Posterior vena cava (tissue), 2 donors: ENCODE measurements at regions not wholly inside any gene's neighbourhood (a gene's known extent, or its start where the extent isn't known, plus 50 kb on each side); places are given as distances from the start of the nearest gene placed in this dataset.
"Not testable (repeated sequence)": the region's sequence is repeated elsewhere in the genome, so short reads cannot be mapped to it uniquely, and the experiment has no call there.

ENCODE experiments used
- DNase-seq: peaks from one replicate; pipeline ENCODE4 v3.0.0-alpha.2; 2020; ENCODE audit warnings: low spot score
- intact Hi-C, 2 donors: fragments of 100-400 bp; cut with DNase I; formaldehyde crosslinking; loops; one replicate each; pipeline versions ENCODE4 v1.14.1 to v1.14.2; 2022 to 2023
- donor health status: DM: yes; HTN: yes; CAD: no.
- donor health status: DM: yes; HTN: yes; CAD: no.

DNA sequence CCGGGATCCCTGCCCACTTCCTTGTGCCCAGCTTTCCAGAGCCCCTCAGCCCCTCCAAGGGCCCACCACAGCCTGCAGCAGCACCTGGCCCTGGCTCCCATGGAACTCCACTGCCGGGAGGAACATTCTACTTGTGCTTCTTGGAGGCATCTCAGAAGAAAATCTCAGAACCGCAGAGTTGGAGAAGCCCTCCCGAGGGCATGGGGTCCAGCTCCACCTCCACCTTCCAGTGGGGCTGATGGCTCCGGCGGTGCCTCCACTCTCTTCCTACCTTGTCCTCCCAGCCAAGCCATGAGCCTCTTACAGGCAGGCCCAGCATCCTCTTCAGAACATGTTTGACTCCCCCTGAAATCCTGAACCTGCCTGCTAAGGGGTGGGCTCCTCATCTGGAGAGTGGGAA, 79.4 kb upstream of the ZNF469 start:
- intact Hi-C loops = no loop called here

DNA sequence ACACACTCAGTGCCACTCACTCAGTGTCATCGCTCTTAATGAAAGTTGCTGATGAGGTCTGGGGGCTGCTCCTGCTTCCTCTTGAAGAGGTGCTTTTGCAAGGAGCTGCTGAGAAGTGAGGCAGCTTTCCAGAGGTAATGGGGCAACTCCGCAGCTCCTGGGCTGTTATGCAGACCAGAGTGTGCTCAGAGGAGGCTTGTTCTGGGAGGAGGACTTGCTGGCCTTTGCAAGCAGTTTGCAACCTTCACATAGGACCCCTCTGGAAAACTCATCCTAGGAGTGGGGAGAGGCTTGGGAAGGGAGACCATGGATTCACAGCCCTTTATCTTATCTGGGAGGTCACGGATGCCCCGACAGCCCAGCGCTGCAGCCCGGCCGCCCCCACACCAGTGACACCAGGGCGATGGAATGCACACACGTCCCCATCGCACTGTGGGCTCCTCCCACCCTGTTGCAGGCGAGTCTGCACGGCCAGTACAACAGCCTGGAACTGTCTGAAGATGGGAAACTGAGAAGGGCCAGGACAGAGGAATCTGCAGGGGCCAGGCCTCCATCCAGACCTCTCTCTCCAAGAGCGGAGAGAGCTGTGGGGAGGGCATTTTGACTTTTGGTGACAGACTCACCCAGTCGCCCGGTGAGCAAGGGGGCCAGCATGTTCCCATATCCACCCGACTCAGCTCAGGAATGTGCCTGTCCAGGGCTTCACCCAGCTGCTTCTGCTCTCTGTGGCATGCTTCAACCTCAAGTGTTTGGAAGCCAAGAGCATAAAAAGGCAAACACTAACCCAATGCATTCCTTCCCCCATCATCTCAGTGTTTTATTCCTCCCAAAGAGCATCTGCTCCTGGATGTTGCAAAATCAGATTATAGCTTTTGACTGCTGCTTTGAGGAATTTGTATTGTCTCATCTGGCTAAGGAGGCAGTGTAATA, 78.6 kb upstream of the ZNF469 start:
- intact Hi-C loops = no loop called here
- peak; percentile 91 for DNase-seq

More for the DNA sequence above, 79.4 kb upstream of the ZNF469 start:
- DNase-seq = no peak

DNA sequence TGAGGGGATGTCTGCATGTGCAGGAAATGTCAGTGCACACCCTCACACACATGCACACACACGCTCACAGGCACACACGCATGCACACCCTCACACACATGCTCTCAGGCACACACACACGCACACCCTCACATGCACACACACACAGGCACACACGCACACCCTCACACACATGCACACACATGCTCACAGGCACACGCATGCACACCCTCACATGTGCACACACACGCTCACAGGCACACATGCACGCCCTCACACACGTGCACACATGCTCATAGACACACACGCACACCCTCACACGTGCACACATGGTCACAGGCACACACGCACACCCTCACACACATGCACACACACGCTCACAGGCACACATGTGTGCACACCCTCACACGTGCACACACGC, 77.6 kb upstream of the ZNF469 start:
- no peak for DNase-seq
- intact Hi-C loops = no loop called here

DNA sequence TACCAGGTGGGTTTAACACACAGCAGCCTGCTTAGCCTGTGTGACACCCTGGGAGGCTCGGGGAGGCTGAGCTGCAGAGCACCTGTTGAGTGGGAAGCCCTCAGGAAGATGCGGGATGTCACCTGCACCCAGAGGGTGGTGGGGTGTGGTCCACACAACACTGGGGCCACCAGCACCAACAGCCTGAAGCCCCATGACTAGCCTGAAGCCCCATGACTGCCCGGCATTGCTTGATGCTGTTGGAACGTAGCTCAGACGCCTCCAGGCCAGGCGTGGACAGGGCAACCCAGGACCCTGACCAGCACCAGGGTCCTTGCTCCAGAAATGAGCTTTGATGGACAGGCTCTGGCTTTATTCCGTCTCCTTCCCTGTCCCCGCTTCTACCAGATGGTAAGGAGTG, 76.3 kb upstream of the ZNF469 start:
- intact Hi-C loops = no loop called here

DNA sequence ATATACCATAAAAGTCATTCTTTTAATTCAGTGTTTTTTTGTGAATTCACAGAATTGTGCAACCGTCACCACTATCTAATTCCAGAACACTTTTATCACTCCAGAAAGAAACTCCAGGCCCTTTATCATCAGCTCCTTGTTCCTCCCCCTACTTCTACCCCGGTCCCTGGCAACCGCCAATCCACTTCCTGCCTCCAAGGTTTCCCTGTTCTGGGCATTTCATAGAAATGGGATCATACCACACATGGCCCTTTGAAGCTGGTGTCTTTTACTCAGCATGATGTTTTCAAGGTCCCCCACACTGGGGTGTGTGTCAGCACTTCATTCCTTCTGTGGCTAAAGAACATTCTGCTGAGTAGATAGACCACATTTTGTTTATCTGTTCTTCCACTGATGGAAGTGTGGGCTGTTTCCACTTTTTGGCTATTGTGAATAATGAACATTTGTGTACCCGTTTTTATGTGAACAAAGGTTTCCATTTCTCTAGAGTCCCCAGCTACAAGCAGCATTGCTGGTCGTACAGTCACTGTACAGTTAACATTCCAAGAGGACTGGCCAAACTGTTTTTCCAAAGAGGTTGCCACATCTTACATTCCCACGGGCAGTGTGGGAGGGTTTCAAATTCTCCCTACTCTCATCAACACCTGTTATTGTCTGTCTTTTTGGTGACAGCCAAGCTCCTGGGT, 75.8 kb upstream of the ZNF469 start:
- intact Hi-C loops = no loop called here

More for the DNA sequence above, 76.3 kb upstream of the ZNF469 start:
- DNase-seq = no peak

DNA sequence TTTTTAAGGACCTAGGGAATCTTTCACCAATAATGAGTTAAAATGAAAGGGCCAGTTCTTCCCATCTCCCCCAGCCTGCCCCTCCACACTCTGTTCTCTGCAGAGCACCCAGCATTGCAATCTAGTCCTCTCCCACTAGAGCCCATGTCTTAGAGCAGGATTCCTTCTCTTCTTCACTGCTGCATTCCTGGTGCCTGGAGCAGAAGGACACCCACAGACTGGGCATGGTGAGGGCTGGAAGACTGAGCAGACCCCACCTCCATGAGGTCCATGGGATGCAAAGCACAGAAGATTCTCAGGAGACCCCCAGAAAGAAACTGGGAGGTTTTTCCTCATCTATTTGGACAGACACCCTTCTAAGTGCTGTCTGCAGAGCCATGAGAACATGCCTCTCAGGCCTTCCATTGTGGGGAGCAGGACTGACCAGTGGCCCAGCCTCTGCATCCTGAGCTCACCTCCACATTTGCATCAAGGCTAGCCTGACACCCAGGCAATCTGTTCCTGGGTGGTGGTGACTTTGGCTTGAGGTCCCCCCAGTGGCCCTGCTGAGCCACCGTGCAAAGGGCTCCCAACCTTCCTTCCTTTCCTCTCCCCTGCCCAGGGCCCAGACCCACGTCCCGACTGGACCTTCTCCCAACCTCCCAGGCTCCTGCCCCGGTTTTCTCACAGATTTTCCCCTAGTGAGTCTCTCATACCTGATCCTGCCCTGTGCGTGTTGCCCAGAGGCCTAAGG, 74.2 kb upstream of the ZNF469 start:
- intact Hi-C loops = no loop called here
- DNase-seq = no peak

More for the DNA sequence above, 75.8 kb upstream of the ZNF469 start:
- no peak for DNase-seq

DNA sequence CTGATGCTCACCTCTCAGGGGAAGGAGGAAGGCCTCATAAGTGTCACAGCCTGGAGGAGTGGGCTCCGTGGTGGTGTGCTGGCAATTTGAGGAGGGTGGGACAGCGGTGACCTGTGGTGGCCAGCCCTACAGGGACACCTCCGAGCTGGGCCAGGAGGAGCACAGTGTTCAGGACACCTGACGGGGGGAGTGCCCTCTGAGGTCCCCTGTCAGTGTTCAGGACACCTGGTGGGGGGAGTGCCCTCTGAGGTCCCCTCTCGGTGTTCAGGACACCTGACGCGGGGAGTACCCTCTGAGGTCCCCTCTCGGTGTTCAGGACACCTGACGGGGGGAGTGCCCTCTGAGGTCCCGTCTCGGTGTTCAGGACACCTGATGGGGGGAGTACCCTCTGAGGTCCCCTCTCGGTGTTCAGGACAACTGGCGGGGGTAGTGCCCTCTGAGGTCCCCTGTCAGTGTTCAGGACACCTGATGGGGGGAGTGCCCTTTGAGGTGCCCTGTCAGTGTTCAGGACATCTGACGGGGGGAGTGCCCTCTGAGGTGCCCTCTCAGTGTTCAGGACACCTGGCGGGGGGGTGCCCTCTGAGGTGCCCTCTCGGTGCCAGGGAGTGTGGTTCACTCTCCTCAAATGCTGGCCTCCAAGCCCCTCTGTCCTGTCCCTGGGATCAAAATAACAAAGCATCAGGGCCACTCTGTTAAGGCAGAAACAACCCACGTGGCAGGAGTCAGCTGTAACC, 73.4 kb upstream of the ZNF469 start:
- intact Hi-C loops = no loop called here
- no peak for DNase-seq

DNA sequence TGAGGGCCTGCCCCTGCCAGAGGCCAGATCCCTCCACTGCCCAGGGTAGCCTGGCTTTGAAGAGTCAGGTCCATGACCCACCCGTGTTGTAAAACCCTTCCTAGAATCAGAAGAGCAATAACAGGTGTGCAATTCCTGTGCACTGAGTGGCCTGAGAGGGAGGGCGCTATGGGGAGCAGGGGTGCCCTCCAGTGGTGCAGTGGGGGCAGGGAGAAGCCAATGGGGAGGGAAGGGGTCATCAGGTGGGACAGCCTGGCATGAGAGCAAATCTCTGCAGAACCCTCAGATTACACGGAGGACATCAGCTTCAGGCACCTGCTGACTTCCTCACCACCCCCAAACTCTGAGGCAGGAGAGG, 72.9 kb upstream of the ZNF469 start:
- intact Hi-C loops = no loop called here
- no peak for DNase-seq

DNA sequence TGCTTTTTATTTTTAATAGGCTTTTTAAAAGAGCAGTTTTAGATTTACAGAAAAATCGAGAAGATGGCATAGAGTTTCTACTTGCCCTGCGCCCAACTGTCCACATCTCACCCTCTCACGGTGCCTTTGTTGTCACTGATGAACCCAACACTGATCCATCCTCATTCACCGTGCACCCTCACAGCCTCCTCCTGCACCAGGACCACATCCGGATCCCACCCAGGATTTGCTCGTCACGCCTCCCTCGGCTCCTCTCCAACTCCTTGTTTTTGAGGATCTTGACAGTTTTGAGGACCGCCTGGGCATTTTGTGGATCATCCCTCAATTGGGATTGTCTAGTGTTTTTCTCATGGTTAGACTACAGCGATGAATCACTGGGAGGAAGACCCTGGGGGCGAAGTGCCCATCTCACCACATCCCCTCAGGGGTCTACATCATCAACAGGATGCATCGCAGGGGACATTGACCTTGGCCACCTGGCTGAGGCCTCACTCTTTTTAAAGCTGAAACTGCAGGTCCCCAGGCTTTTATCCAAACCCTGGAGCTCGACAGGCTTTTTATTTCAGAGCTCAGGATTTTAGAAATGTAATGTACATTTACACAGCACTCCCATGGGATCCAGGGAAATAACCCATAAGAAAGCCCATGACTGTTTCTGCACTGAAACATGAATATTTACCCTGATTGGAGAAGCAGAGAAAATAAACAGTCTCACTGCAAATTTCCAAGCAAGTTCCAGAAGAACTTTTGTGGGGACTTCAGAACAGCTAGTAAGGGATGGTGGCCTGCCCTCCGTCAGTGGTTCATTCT, 71.8 kb upstream of the ZNF469 start:
- no peak for DNase-seq
- intact Hi-C loops = no loop called here

DNA sequence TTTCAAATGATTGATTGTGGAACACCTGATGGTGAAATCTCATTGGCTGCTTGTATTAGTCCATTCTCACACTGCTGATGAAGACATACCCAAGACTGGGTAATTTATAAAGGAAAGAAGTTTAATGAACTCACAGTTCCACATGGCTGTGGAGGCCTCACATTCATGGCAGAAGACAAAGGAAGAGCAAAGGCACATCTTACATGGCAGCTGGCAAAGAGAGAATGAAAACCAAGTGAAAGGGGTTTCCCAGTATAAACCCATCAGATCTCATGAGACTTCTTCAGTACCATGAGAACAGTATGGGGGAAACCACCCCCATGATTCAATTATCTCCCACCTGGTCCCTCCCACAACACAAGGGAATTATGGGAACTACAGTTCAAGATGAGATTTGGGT, 70.9 kb upstream of the ZNF469 start:
- DNase-seq, intact Hi-C loops: not testable (repeated sequence)

DNA sequence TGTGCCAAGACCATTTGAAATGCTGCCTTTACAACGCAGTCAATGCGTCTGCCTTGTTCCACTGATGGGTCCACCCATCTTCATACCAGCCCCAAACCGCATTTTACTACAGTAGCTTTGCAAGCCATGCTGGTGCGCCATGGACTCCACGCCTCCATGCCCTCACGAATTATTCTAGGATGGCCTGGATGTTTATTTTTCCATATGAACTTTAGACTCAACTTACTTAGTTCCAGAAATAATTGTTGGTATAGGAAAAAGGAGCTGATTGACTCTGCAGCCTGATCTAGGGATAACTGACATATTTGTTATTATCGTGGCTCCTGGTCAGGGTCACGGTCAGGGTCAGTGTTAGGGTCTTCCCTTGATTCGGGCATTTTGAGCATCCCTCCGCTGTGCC, 70.0 kb upstream of the ZNF469 start:
- DNase-seq = no peak
- intact Hi-C loops = no loop called here

DNA sequence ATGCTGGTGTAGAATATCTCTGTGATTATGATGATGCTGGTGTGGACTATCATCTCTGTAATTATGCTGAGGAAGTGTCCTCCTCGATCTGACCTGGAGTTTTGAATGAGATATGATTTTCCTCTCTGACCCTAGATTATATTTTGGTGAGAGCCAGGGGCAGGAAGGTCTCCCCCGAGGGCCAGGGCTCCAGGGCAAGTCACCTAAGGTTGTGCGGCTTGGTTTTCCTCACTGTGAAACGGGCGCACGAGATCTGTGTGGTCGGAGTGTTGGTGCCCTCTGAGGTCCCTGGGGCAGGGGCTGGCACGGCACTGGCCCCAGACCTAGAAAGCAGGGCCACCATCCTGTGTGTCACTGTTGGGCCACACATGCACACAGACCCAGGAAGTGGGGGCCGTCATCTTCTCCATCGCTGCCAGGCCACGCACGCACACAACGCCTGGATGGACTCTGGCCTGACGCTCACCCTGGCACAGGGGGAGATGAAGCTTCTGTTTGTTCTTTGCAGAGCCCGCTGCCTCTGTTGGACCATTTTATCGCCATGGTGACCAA, 67.7 kb upstream of the ZNF469 start:
- no peak for DNase-seq
- intact Hi-C loops = no loop called here

DNA sequence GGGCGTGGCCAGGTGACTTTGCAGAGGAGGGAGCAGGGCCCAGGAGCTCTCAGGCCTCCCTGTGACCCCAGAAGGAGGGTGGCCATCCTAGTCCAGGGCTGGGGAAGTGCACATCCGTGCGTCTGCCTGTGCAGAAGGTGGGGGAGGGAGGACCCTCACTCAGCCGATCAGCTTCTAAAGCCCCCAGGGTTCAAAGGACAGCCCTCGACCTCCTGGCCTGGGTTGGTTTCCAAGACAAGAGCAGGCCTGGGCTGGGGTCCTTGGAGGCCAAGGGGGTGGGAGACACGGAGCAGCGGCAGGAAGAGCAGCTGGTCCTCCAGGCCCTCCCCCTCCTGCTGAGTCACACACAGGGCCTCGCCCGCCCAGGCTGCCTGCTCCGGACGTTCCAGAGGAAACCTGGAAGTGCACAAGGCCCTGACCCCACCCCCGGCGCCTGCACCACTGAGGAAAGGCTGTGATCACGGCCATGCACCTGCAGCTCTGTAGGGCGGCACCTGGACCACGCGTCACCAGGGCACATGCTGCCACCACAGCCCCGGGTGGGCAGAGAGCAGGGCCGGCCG, 67.1 kb upstream of the ZNF469 start:
- intact Hi-C loops = no loop called here
- DNase-seq = peak; percentile 88

DNA sequence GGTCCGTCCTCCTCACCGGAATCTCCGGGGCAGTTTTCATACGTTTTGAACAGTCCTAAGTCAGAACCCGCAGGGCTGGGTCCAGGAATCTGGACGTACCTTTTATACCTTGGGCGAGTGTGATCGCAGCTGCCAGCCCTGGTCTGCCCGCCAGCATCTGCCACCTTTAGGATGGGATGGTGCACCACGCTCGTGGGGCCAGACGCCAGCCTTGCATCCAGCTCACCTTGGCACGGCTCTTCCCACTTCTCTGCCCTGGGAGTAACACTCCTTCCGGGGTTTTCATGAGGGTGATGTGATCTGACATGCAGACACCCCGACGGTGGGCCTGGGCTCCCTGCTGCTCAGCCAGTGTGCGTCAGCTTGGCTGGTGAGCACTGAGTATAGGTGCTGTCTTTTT, 66.6 kb upstream of the ZNF469 start:
- no peak for DNase-seq
- intact Hi-C loops = no loop called here

DNA sequence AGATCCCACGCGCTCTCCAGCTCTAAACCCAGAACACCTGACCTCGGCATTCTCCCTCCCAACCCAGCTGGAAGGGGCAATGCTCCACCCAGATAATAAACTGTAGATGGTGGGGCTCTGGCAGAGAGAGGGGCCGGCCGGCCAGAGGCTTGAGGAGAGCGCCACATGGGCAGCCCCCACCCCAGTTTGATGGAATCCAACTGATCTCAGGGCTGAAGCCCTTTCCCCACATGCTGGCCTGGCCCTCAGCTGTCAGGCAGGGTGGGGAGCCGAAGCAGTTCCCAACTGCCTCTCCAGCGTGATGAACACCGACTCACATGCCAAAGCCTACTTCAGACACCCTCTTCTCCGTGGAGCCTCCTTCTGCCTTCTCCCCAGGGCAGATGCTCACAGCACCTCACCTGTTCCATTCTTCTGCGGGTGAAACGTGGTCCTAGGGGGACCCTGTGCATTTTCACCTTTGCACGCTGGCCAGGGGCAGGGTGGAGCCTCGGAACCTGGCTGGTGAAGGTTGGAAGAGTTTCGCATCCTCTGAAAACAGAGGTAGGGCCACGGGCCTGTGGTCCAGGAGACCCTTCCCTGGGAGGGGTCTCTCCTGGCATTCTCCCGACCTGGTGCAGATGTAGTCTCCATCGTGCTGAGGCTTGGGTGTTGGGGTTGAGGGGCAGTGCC, 65.7 kb upstream of the ZNF469 start:
- no peak for DNase-seq
- intact Hi-C loops = no loop called here

DNA sequence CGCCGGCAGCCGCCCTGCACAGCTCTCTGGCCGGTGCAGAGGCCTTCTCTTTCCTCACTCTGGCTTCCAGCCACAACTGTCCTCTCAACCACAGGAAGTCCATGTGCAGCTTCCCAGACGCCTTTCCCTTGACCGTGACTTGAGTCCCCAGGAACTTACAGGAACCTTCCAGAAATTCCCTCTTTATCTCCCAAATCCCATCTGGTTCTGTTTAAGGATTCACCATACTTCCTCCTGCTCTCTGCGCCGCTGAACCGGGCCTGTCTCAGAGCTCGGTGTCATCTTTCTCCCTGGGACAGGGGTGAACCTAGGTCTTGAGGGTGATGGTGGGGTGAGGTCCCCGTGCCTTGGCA, 65.2 kb upstream of the ZNF469 start:
- DNase-seq = no peak
- intact Hi-C loops = no loop called here

DNA sequence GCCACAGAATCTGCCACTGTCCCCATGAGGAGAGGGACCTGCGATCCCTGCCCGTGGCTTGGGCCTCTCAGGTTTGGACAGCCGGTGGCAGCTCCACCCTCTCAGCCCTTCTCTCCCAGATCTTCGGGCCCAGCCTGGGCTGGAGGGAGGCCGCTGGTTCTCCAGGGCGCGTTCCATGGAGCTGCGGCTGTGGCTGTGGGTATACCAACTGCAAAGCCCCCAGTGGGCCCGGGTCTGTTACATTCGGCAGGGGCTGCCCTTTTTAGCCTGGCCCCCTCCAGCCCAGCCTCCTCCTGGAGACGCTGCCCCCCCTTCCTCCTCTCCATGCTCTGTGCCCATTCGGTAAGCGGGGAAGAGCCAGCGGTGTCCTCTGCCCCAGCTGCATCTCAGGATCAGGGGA, 64.7 kb upstream of the ZNF469 start:
- intact Hi-C loops = no loop called here

DNA sequence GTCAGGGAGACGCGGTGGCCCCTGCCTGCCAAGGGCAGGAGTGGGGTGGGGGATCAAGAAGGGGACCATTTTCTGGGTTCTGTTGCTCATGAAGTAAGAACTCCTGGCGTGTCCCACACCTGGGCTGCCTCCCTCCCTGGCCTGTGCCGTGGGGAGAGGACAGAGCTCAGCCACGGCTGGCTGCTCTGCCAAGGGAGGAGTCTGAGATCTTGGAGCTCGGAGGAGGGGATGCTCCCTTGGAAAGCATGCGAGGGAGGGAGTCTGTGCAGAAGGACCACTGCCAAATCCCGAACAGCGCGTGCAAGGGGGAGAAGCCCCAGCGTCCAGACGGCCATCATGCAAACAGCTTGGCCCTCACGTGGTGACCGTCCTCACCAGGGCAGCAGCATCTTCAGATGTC, 64.2 kb upstream of the ZNF469 start:
- intact Hi-C loops = no loop called here
- DNase-seq = no peak

More for the DNA sequence above, 64.7 kb upstream of the ZNF469 start:
- DNase-seq = no peak
